GM12864 (cell line): ENCODE measurements at regions not wholly inside any gene's neighbourhood (a gene's known extent, or its start where the extent isn't known, plus 50 kb on each side); places are given as distances from the start of the nearest gene placed in this dataset.

Experiments used
- DNase-seq: peaks from one replicate; pipeline ENCODE4 v3.0.0-alpha.2; 2011; ENCODE audit warnings: low read depth
- H3K4me3 ChIP-seq: 2 replicates; pipeline ENCODE4 v1.5.1; 2011; ENCODE audit warnings: mild to moderate bottlenecking, low read depth, low read length, control low read depth
- CTCF ChIP-seq: IDR thresholded peaks from 2 replicates; pipeline ENCODE4 v1.5.1; 2011; ENCODE audit warnings: low read depth, mild to moderate bottlenecking, moderate library complexity, low read length, control low read depth, inconsistent platforms; ENCODE audit errors: missing control alignments

GRCh38 chr6:905556-905955 is 212.6 kb upstream of the EXOC2 start:
- DNase-seq = no peak
- no peak overlapping the region for H3K4me3 ChIP-seq
- TF ChIP-seq CTCF = no peak

- H3K4me3 ChIP-seq = no peak overlapping the region
- DNase-seq = no peak
- TF ChIP-seq CTCF = no peak
Measured at GRCh38 chr6:904994-905393, 212.1 kb upstream of the EXOC2 start.

DNA sequence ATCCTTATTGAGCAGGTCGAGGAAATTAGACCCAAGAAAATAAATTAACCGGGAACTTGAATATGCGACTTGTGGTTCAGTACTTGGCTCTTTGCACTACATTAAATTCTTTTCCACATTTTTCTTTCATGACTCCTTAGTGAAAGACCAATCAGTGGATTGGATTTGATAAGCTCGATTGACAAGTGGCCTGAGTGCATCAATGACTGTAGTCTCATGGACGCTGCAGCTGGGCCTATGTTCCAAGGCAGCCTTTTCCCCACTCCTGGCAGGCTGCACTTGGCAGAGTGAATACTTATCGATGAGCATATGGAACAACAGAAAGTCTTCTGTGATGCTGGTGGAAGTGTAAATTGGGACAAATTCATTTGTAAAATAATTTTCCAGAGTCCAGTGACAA is 210.8 kb upstream of the EXOC2 start:
- TF ChIP-seq CTCF = no peak
- no peak overlapping the region for H3K4me3 ChIP-seq
- DNase-seq = no peak

DNA sequence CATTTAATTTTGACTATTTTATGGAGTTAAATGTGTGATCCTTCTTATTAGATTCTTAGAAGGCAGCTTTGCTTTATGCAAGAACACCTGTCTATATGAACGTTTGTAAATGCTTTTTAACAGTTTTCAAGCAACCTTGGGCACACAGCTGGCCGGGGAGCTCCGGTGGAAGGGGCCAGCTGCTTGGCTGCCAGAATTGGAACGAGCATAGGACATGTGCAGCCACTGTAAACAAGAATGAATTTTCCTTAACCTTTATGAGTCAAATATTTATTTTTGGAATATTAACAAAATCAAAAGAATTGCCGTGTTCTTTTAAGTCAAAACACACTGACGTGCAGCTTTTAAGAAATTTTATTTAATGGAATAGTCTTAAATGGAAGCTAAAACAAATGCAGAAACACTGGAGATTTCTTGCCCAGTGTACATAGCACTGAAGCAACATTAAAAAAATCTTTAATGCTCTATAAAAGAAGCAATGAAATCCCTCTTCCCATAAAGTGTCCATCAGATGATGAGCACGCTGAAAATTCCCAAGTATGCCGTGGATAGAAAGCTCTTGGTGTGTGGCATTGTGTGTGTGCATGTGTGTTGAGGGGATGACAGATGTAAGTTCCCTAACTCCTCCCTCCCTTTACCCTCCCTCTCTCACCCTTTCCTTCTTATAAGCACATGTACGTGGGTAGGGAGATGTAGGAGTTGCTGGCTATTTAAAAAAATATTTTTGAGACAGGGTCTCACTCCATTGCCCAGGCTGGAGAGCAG is 208.9 kb upstream of the EXOC2 start:
- TF ChIP-seq CTCF = no peak

DNA sequence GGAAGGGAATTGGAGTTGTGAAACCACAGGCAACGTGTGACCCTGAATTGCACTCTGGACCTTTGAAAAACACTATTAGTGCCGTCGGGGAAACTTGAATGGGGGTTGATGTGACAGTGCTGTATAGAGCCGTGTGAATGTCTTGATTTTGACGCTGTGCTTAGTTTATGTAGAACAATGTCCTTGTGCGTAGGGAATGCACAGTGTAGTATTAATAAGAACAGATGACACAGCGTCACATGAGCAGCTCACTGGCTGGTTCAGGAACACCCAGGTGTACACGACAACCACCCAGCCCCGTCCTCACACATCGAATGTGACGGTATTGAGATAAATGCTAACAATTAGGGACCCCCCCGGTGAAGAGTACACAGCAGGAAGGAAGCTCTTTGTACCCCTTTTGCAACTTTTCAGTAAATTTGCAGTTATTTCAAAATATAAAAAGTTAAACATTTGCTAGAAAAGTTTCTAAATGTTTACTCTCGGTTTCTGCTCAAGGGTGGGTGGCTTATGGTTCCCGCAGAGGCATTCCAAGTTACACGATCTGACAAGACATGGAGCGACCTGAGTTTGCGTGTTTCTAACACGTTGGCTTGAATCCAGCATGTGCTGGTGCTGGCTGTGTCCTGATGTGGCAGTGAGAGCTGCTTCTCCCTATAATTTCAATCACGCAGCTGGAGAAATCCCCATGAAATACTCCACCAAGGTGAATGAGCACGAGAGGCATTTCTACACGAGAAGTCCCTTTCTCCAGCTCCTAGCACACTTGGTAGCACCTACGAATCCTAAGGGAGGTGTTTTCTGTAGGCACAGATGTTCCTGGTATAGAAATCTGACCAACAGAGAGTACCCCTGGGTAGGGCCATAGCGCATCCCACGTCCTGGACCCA is 208.0 kb upstream of the EXOC2 start:
- TF ChIP-seq CTCF = no peak
- H3K4me3 ChIP-seq = no peak overlapping the region
- no peak for DNase-seq

More for the DNA sequence above, 208.9 kb upstream of the EXOC2 start:
- no peak for DNase-seq
- no peak overlapping the region for H3K4me3 ChIP-seq

DNA sequence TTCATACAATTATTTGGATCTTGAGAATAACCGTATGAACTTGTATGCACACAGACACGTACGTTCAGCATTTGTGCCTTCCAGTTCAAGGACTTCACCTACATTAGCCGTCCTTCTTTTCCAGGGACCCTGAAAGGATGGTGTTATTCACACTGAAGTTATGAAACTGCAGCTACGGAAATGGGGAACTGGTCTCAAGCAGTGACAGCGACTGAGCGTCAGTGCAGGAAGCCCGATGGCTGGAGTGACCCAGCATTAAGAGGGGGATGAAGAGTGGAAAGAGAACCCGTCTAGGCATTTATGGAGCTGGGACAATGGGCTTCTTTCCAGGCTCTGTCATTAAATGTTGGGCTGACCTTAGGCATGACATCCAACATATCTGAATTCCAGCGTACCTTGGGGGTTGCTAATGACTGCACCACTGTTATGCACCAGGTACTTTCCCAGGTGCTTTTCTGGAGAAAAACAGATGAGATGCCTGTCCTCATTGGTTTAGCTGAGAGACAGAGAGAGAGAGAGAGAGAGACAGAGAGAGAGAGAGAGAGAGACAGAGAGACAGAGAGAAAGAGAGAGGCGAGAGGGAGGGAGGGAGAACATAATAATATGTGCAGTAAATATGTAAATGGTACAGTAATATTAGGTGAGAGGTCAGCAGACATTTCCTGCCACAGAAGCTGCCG is 204.7 kb upstream of the EXOC2 start:
- TF ChIP-seq CTCF = no peak
- DNase-seq = no peak
- H3K4me3 ChIP-seq = no peak overlapping the region
